ENCODE measurements at regions not wholly inside any gene's neighbourhood (a gene's known extent, or its start where the extent isn't known, plus 50 kb on each side); places are given as distances from the start of the nearest gene placed in this dataset.
"Not testable (repeated sequence)": the region's sequence is repeated elsewhere in the genome, so short reads cannot be mapped to it uniquely, and the experiment has no call there.

DNA sequence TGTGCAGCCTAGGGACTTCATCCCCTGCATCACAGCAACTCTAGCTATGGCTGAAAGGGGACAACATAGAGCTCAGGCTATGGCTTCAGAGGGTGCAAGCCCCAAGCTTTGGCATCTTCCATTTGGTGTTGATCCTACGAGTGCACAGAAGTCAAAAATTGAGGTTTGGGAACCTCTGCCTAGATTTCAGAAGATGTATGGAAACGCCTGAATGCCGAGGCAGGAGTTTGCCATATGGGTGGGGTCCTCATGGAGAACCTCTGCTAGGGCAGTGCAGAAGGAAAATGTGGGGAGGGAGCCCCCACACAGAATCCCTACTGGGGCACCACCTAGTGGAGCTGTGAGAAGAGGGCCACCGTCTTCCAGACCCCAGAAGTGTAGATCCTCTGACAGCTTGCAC, 543.0 kb upstream of the TPTE start:
- H3K4me1 ChIP-seq (ENCODE audit: insufficient read depth, low read length); CTCF ChIA-PET; DNase-seq; H3K27me3 Mint-ChIP-seq; H3K27ac Mint-ChIP-seq; H3K27ac ChIP-seq (ENCODE audit: low read depth, low read length); H3K4me1 Mint-ChIP-seq; POLR2A ChIA-PET; H3K4me3 Mint-ChIP-seq; H3K36me3 ChIP-seq (ENCODE audit: insufficient read depth, low read length); H3K4me3 ChIP-seq (ENCODE audit: low read length); H3K27me3 ChIP-seq (ENCODE audit: insufficient read depth, low read length, poor library complexity, severe bottlenecking); H3K9me3 ChIP-seq (ENCODE audit: low read length); H3K36me3 Mint-ChIP-seq: not testable (repeated sequence)
- peaks cover 6 to 37% (median 31%) of the 10 kb centered on the region in 5 donors for H3K9me3 Mint-ChIP-seq

DNA sequence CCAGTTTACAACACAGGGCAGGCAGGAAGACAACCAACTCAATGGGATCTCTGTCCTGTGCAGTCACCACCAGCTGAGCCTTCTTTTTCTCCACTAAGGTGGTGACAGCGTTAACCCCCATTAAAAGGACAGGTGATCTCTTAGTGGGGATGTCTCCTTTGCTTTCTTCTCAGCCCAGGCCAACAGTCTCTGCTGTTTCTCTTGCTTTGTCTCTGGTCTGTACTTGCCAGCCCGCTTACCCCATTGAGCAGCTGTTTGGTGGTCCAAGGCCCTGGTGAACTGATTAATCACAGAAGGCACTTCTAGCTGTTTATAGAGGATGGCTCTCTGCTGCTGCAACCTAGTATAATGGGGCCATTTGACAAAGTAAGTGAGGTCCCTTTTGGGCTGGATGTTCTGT, 523.9 kb upstream of the TPTE start:
- H3K4me3 ChIP-seq (ENCODE audit: low read length); H3K4me1 ChIP-seq (ENCODE audit: insufficient read depth, low read length); H3K9me3 ChIP-seq (ENCODE audit: low read length); H3K27me3 Mint-ChIP-seq; H3K27ac ChIP-seq (ENCODE audit: low read depth, low read length); DNase-seq; H3K4me3 Mint-ChIP-seq; H3K27ac Mint-ChIP-seq; POLR2A ChIA-PET; H3K4me1 Mint-ChIP-seq; CTCF ChIA-PET; H3K27me3 ChIP-seq (ENCODE audit: insufficient read depth, low read length, poor library complexity, severe bottlenecking); H3K36me3 ChIP-seq (ENCODE audit: insufficient read depth, low read length); H3K36me3 Mint-ChIP-seq: not testable (repeated sequence)
- H3K9me3 Mint-ChIP-seq, result peaks cover 11 to 25% (median 16%) of the 10 kb centered on the region in 5 donors

- H3K4me3 ChIP-seq (ENCODE audit: low read length); H3K36me3 Mint-ChIP-seq; H3K4me1 ChIP-seq (ENCODE audit: insufficient read depth, low read length); DNase-seq; POLR2A ChIA-PET; CTCF ChIA-PET; H3K9me3 ChIP-seq (ENCODE audit: low read length); H3K4me3 Mint-ChIP-seq; H3K27ac Mint-ChIP-seq; H3K4me1 Mint-ChIP-seq; H3K27me3 Mint-ChIP-seq; H3K36me3 ChIP-seq (ENCODE audit: insufficient read depth, low read length); H3K27ac ChIP-seq (ENCODE audit: low read depth, low read length); H3K27me3 ChIP-seq (ENCODE audit: insufficient read depth, low read length, poor library complexity, severe bottlenecking): not testable (repeated sequence)
- peaks cover 13 to 41% (median 22%) of the 10 kb centered on the region in 5 donors for H3K9me3 Mint-ChIP-seq
These were observed 518.5 kb upstream of the TPTE start for GRCh38 chr21:10002762-10003313.

DNA sequence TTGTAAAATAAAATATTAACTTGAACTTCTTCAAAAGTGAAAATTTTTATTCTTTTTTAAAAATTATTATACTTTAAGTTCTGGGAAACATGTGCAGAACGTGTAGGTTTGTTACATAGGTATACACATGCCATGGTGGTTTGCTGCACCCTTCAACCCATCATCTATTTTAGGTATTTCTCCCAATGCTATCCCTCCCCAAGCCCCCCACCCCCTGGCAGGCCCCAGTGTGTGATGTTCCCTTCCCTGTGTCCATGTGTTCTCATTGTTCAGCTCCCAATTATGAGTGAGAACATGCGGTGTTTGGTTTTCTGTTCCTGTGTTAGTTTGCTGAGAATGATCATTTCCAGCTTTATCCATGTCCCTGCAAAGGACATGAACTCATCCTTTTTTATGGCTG, 515.6 kb upstream of the TPTE start:
- CTCF ChIA-PET, H3K4me3 Mint-ChIP-seq, H3K4me1 Mint-ChIP-seq: not testable (repeated sequence)

DNA sequence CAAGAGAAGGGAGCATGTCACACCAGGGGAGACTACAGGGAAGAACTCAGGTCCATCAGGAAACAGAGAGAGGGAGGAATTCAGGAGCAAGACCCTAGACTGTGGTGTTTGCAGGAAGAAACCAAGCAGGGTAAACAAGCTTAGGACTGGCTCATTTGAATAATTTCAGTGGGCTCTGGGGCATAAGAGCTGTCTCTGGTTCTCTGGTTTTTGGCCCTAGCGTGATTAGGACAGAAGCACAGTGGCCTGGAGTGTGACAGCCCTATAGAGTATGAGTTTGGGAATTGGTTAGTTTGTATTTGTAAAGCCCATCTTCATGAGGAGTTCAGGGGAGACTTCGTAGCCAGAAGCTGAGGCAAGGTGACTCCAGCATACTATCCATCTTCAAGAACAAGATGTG, 504.4 kb upstream of the TPTE start:
- H3K27me3 Mint-ChIP-seq; H3K4me1 Mint-ChIP-seq; POLR2A ChIA-PET; H3K4me3 ChIP-seq (ENCODE audit: low read length); H3K9me3 ChIP-seq (ENCODE audit: low read length); H3K27me3 ChIP-seq (ENCODE audit: insufficient read depth, low read length, poor library complexity, severe bottlenecking); H3K36me3 Mint-ChIP-seq; H3K4me1 ChIP-seq (ENCODE audit: insufficient read depth, low read length); CTCF ChIA-PET; H3K36me3 ChIP-seq (ENCODE audit: insufficient read depth, low read length); H3K27ac ChIP-seq (ENCODE audit: low read depth, low read length); H3K27ac Mint-ChIP-seq; H3K4me3 Mint-ChIP-seq; DNase-seq: not testable (repeated sequence)
- peaks cover 9 to 29% (median 13%) of the 10 kb centered on the region in 5 donors for H3K9me3 Mint-ChIP-seq

More for the DNA sequence above, 515.6 kb upstream of the TPTE start:
- H3K27me3 Mint-ChIP-seq; H3K36me3 ChIP-seq (ENCODE audit: insufficient read depth, low read length); H3K4me3 ChIP-seq (ENCODE audit: low read length); H3K27ac Mint-ChIP-seq; POLR2A ChIA-PET; H3K36me3 Mint-ChIP-seq; DNase-seq; H3K27me3 ChIP-seq (ENCODE audit: insufficient read depth, low read length, poor library complexity, severe bottlenecking); H3K4me1 ChIP-seq (ENCODE audit: insufficient read depth, low read length); H3K9me3 ChIP-seq (ENCODE audit: low read length); H3K27ac ChIP-seq (ENCODE audit: low read depth, low read length): not testable (repeated sequence)
- peaks cover 13 to 35% (median 23%) of the 10 kb centered on the region in 5 donors for H3K9me3 Mint-ChIP-seq

- H3K36me3 Mint-ChIP-seq; H3K36me3 ChIP-seq (ENCODE audit: insufficient read depth, low read length); DNase-seq; H3K27ac ChIP-seq (ENCODE audit: low read depth, low read length); H3K4me3 Mint-ChIP-seq; H3K4me3 ChIP-seq (ENCODE audit: low read length); H3K27me3 ChIP-seq (ENCODE audit: insufficient read depth, low read length, poor library complexity, severe bottlenecking); H3K27me3 Mint-ChIP-seq; H3K27ac Mint-ChIP-seq; H3K4me1 ChIP-seq (ENCODE audit: insufficient read depth, low read length); H3K9me3 ChIP-seq (ENCODE audit: low read length); H3K4me1 Mint-ChIP-seq; POLR2A ChIA-PET; CTCF ChIA-PET: not testable (repeated sequence)
- peaks cover 9 to 25% (median 9%) of the 10 kb centered on the region in 5 donors for H3K9me3 Mint-ChIP-seq
These were observed 503.6 kb upstream of the TPTE start for GRCh38 chr21:10017757-10018156.

GRCh38 chr21:10021462-10021861, 499.9 kb upstream of the TPTE start:
- peaks cover 8 to 28% (median 20%) of the 10 kb centered on the region in 5 donors for H3K9me3 Mint-ChIP-seq
- H3K4me3 Mint-ChIP-seq; POLR2A ChIA-PET; H3K27me3 Mint-ChIP-seq; H3K36me3 ChIP-seq (ENCODE audit: insufficient read depth, low read length); H3K4me3 ChIP-seq (ENCODE audit: low read length); H3K27ac Mint-ChIP-seq; H3K27me3 ChIP-seq (ENCODE audit: insufficient read depth, low read length, poor library complexity, severe bottlenecking); H3K4me1 Mint-ChIP-seq; H3K9me3 ChIP-seq (ENCODE audit: low read length); DNase-seq; CTCF ChIA-PET; H3K36me3 Mint-ChIP-seq; H3K27ac ChIP-seq (ENCODE audit: low read depth, low read length); H3K4me1 ChIP-seq (ENCODE audit: insufficient read depth, low read length): not testable (repeated sequence)

- POLR2A ChIA-PET; H3K27me3 Mint-ChIP-seq; H3K27ac ChIP-seq (ENCODE audit: low read depth, low read length); CTCF ChIA-PET; DNase-seq; H3K4me3 ChIP-seq (ENCODE audit: low read length); H3K9me3 ChIP-seq (ENCODE audit: low read length); H3K4me3 Mint-ChIP-seq; H3K36me3 Mint-ChIP-seq; H3K27me3 ChIP-seq (ENCODE audit: insufficient read depth, low read length, poor library complexity, severe bottlenecking); H3K4me1 ChIP-seq (ENCODE audit: insufficient read depth, low read length); H3K27ac Mint-ChIP-seq; H3K36me3 ChIP-seq (ENCODE audit: insufficient read depth, low read length); H3K4me1 Mint-ChIP-seq: not testable (repeated sequence)
- H3K9me3 Mint-ChIP-seq, result peaks cover 5 to 18% (median 10%) of the 10 kb centered on the region in 5 donors
These were observed 498.6 kb upstream of the TPTE start for GRCh38 chr21:10022745-10023144.
